ENCODE measurements at regions not wholly inside any gene's neighbourhood (a gene's known extent, or its start where the extent isn't known, plus 50 kb on each side); places are given as distances from the start of the nearest gene placed in this dataset.

DNA sequence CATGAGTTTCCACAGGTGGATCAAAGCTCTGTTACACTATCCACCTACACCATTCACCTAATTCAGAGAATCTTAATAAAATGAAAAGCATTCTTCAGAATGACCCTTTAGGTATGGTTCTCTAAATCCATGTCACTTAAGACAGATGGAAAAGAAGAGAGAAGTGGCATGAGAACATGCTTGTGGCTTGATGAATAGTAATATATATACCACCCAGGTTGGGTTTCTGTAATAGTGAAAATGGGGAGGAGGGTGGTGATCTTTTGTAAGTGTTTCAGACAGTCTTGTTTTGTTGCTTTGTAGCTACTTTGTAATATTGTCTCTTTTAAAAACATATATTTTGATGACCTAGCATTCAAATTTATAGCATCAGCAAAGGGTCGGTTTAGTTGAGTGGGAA is 469.8 kb downstream of the USP25 start:
- H3K4me1 ChIP-seq (ENCODE audit: insufficient read depth, poor library complexity, severe bottlenecking): no peaks in the 10 kb centered on the region
- H3K9me3 ChIP-seq (ENCODE audit: severe bottlenecking): no peaks in the 10 kb centered on the region
- DNase-seq (ENCODE audit: low spot score) (no peak), ATAC-seq (ENCODE audit: low read depth) (no peak)
- H3K4me3 ChIP-seq (ENCODE audit: severe bottlenecking): no peak overlapping the region
- H3K27me3 ChIP-seq (ENCODE audit: insufficient read depth, poor library complexity, severe bottlenecking): no peaks in the 10 kb centered on the region
- no peaks in the 10 kb centered on the region for H3K36me3 ChIP-seq (ENCODE audit: low read depth)
- no peak for TF ChIP-seq CTCF (IDR thresholded peaks at IDR 0.05; ENCODE audit: poor library complexity, severe bottlenecking)
- H3K27ac ChIP-seq (ENCODE audit: poor library complexity, severe bottlenecking): no peak overlapping the region

GRCh38 chr21:16201718-16202117 is 471.9 kb downstream of the USP25 start:
- no peaks in the 10 kb centered on the region for H3K36me3 ChIP-seq (ENCODE audit: low read depth)
- H3K4me3 ChIP-seq (ENCODE audit: severe bottlenecking): no peak overlapping the region
- no peaks in the 10 kb centered on the region for H3K27me3 ChIP-seq (ENCODE audit: insufficient read depth, poor library complexity, severe bottlenecking)
- no peak overlapping the region for H3K27ac ChIP-seq (ENCODE audit: poor library complexity, severe bottlenecking)
- no peak for TF ChIP-seq CTCF (IDR thresholded peaks at IDR 0.05; ENCODE audit: poor library complexity, severe bottlenecking)
- no peak for DNase-seq (ENCODE audit: low spot score)
- no peaks in the 10 kb centered on the region for H3K4me1 ChIP-seq (ENCODE audit: insufficient read depth, poor library complexity, severe bottlenecking)
- H3K9me3 ChIP-seq (ENCODE audit: severe bottlenecking): no peaks in the 10 kb centered on the region
- ATAC-seq (ENCODE audit: low read depth): no peak

GRCh38 chr21:16205527-16205926 is 475.7 kb downstream of the USP25 start:
- DNase-seq (ENCODE audit: low spot score) (no peak), ATAC-seq (ENCODE audit: low read depth) (no peak)
- Histone ChIP-seq H3K36me3 (ENCODE audit: low read depth) (no peaks in the 10 kb centered on the region), H3K27me3 (ENCODE audit: insufficient read depth, poor library complexity, severe bottlenecking) (no peaks in the 10 kb centered on the region), H3K9me3 (ENCODE audit: severe bottlenecking) (no peaks in the 10 kb centered on the region), H3K4me1 (ENCODE audit: insufficient read depth, poor library complexity, severe bottlenecking) (no peaks in the 10 kb centered on the region), H3K27ac (ENCODE audit: poor library complexity, severe bottlenecking) (no peak overlapping the region), H3K4me3 (ENCODE audit: severe bottlenecking) (no peak overlapping the region)
- TF ChIP-seq CTCF (IDR thresholded peaks at IDR 0.05; ENCODE audit: poor library complexity, severe bottlenecking): no peak

- Histone ChIP-seq H3K4me1 (ENCODE audit: insufficient read depth, poor library complexity, severe bottlenecking) (no peaks in the 10 kb centered on the region), H3K9me3 (ENCODE audit: severe bottlenecking) (peaks cover 2% of the 10 kb centered on the region), H3K27ac (ENCODE audit: poor library complexity, severe bottlenecking) (no peak overlapping the region), H3K4me3 (ENCODE audit: severe bottlenecking) (no peak overlapping the region), H3K36me3 (ENCODE audit: low read depth) (no peaks in the 10 kb centered on the region), H3K27me3 (ENCODE audit: insufficient read depth, poor library complexity, severe bottlenecking) (no peaks in the 10 kb centered on the region)
- ATAC-seq (ENCODE audit: low read depth): no peak
- DNase-seq (ENCODE audit: low spot score): no peak
- TF ChIP-seq CTCF (IDR thresholded peaks at IDR 0.05; ENCODE audit: poor library complexity, severe bottlenecking): no peak
Measured at GRCh38 chr21:16211339-16212303, 481.8 kb downstream of the USP25 start.

DNA sequence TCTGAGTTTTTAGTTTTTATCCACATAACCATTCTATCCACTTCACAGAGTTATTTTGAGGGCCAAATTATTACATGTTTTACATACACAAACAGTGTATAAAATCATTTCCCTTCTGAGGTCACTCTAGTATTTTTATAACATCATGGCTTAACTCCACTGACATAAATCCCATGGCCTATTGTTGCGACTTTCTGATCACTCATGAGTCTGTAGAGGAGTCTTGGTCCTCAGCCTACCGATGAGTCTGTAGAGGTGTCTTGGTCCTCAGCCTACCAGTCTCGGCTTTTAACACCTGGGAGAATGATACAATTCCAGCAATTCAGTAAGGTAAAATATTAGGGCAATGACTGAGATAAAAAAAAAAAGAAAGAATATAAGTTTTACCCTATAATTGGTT is 483.7 kb downstream of the USP25 start:
- no peaks in the 10 kb centered on the region for H3K4me1 ChIP-seq (ENCODE audit: insufficient read depth, poor library complexity, severe bottlenecking)
- H3K27me3 ChIP-seq (ENCODE audit: insufficient read depth, poor library complexity, severe bottlenecking): no peaks in the 10 kb centered on the region
- no peaks in the 10 kb centered on the region for H3K36me3 ChIP-seq (ENCODE audit: low read depth)
- H3K27ac ChIP-seq (ENCODE audit: poor library complexity, severe bottlenecking): no peak overlapping the region
- no peak for TF ChIP-seq CTCF (IDR thresholded peaks at IDR 0.05; ENCODE audit: poor library complexity, severe bottlenecking)
- ATAC-seq (ENCODE audit: low read depth): no peak
- H3K9me3 ChIP-seq (ENCODE audit: severe bottlenecking): peaks cover 2% of the 10 kb centered on the region
- no peak for DNase-seq (ENCODE audit: low spot score)
- H3K4me3 ChIP-seq (ENCODE audit: severe bottlenecking): no peak overlapping the region

Data from RWPE2 (cell line).